Thoracic aorta (tissue), 2 donors: ENCODE measurements at regions not wholly inside any gene's neighbourhood (a gene's known extent, or its start where the extent isn't known, plus 50 kb on each side); places are given as distances from the start of the nearest gene placed in this dataset.

ENCODE experiments used
- ATAC-seq: fragments of 150-250 bp; one replicate; pipeline ENCODE4 v1.8.0; 2017; ENCODE audit warnings: low read depth; ENCODE audit not compliant: insufficient number of reproducible peaks, low FRiP score
- DNase-seq: peaks from one replicate; pipeline ENCODE4 v3.0.0-alpha.2; 2020; ENCODE audit warnings: low spot score
- H3K27ac ChIP-seq, 2 donors: fragments of 200-600 bp; sonication (generic); 1 replicate in 1 of 2; 2 replicates in 1 of 2; pipeline ENCODE4 v1.5.1; 2016; ENCODE audit warnings: mild to moderate bottlenecking in 2 of 2, moderate library complexity in 2 of 2
- H3K27me3 ChIP-seq: fragments of 200-600 bp; sonication (generic); replicated peaks from 2 replicates; pipeline ENCODE4 v1.6.0; 2016; ENCODE audit warnings: mild to moderate bottlenecking; ENCODE audit not compliant: insufficient read depth
- H3K36me3 ChIP-seq: fragments of 200-600 bp; sonication (generic); one replicate; pipeline ENCODE4 v1.5.1; 2016
- H3K4me1 ChIP-seq, 2 donors: fragments of 200-600 bp; sonication (generic); 1 replicate in 1 of 2; 2 replicates in 1 of 2; pipeline versions ENCODE4 v1.5.1 to v1.6.0; 2016; ENCODE audit warnings: low read depth in 2 of 2, mild to moderate bottlenecking in 1 of 2; ENCODE audit not compliant: control insufficient read depth in 1 of 2
- H3K4me3 ChIP-seq: fragments of 200-600 bp; sonication (generic); 2 replicates; pipeline ENCODE4 v1.5.1; 2016; ENCODE audit warnings: mild to moderate bottlenecking
- H3K9me3 ChIP-seq: fragments of 200-600 bp; sonication (generic); 2 replicates; pipeline ENCODE4 v1.5.1; 2016
- TF ChIP-seq, protein P1 (sequence below): fragments of 200-600 bp; sonication (generic); IDR thresholded peaks from one replicate; pipeline ENCODE4 v1.5.1; 2019; ENCODE audit warnings: antibody characterized with exemption

DNA sequence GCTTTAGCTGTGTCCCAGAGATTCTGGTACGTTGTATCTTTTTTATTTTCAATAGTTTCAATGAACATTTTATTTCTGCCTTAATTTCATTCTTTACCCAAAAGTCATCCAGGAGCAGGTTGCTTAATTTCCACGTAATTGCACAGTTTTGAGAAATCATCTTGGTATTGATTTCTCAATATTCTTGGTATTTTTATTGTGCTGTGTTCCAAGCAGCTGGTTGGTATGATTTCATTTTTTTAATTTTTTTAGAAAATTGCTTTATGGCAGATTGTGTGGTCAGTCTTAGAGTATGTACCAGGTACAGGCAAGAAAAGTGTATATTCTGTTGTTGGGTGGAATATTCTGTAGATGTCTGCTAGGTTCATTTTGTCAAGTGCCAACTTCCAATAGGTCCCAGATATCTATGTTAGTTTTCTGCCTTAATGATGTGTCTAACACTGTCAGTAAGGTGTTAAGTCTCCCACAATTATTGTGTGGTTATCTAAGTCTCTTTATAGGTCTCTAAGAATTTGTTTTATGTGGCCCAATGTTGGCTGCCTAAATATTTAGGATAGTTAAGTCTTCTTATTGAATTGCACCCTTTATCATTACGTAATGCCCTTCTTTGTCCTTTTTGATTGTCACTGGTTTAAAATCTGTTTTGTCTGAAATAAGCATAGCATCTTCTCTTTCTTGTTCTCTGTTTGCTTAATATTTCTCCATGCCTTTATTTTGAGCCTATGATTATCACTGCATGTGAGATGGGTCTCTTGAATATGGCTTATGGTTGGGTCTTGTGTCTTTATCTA, 366.9 kb upstream of the IRAK1BP1 start:
- ATAC-seq = no peak
- Histone ChIP-seq H3K9me3 (no peaks in the 10 kb centered on the region), H3K36me3 (no peaks in the 10 kb centered on the region), H3K27ac (no peak overlapping the region), H3K4me1 (no peaks in the 10 kb centered on the region), H3K27me3 (no peaks in the 10 kb centered on the region), H3K4me3 (no peak overlapping the region)
- TF ChIP-seq, protein P1, sequence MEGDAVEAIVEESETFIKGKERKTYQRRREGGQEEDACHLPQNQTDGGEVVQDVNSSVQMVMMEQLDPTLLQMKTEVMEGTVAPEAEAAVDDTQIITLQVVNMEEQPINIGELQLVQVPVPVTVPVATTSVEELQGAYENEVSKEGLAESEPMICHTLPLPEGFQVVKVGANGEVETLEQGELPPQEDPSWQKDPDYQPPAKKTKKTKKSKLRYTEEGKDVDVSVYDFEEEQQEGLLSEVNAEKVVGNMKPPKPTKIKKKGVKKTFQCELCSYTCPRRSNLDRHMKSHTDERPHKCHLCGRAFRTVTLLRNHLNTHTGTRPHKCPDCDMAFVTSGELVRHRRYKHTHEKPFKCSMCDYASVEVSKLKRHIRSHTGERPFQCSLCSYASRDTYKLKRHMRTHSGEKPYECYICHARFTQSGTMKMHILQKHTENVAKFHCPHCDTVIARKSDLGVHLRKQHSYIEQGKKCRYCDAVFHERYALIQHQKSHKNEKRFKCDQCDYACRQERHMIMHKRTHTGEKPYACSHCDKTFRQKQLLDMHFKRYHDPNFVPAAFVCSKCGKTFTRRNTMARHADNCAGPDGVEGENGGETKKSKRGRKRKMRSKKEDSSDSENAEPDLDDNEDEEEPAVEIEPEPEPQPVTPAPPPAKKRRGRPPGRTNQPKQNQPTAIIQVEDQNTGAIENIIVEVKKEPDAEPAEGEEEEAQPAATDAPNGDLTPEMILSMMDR = no peak
- DNase-seq = no peak

DNA sequence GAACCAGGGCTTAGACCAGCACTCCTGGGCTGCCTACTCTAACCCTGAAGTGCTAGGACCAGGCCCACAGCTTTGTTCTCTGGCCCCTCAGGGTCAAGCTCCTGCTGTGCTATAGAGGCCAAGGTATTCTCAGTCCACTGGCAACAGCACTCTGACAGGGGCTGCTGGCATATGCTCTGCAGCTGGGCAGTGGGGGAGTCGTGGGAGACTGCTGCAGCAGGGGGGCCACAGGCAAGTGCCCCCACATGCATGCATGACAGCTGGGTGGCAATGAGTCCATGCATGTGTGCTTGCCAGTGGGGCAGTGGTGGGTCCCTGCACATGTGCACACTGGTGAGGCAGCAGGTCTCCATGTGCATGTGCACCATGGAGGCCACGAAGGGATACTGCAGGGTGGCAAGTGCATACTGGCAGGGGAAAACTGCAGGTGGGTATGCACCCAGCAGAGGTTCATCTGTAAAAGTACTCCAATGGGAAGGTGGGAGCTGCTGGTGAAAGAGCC, 364.9 kb upstream of the IRAK1BP1 start:
- ATAC-seq (no peak), DNase-seq (no peak)
- H3K27me3 ChIP-seq = no peaks in the 10 kb centered on the region
- H3K36me3 ChIP-seq = no peaks in the 10 kb centered on the region
- no peak overlapping the region for H3K4me3 ChIP-seq
- no peaks in the 10 kb centered on the region for H3K4me1 ChIP-seq
- TF ChIP-seq, protein P1 = no peak
- no peaks in the 10 kb centered on the region for H3K9me3 ChIP-seq
- no peak overlapping the region for H3K27ac ChIP-seq

DNA sequence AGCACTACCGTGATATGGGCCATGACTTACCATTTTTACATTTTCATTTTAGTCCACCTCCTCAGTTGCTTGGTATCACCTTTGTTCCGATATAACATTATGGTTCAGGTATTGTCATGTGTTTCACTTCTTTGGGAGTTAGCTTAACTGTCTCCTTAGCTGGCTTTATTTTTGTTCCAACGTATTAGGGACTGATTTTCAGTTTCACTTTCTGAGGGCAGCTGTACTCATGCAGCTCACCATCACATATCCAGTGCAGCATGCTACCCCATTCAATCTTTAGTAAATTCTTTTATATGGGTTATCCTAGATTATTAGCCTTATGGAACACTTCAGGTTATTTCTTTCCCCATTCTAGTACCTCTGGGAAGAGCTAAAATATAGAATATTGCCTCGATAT, 362.2 kb upstream of the IRAK1BP1 start:
- TF ChIP-seq, protein P1 = no peak

GRCh38 chr6:78511009-78511408, 356.3 kb upstream of the IRAK1BP1 start:
- TF ChIP-seq, protein P1 = no peak
- DNase-seq = no peak
- Histone ChIP-seq H3K27me3 (no peaks in the 10 kb centered on the region), H3K36me3 (no peaks in the 10 kb centered on the region), H3K9me3 (no peaks in the 10 kb centered on the region), H3K27ac (no peak overlapping the region), H3K4me3 (no peak overlapping the region), H3K4me1 (no peaks in the 10 kb centered on the region)
- ATAC-seq = no peak

More for the DNA sequence above, 362.2 kb upstream of the IRAK1BP1 start:
- Histone ChIP-seq H3K27me3 (no peaks in the 10 kb centered on the region), H3K4me3 (no peak overlapping the region), H3K9me3 (no peaks in the 10 kb centered on the region), H3K4me1 (no peaks in the 10 kb centered on the region), H3K27ac (no peak overlapping the region), H3K36me3 (no peaks in the 10 kb centered on the region)
- ATAC-seq = no peak
- DNase-seq = no peak

DNA sequence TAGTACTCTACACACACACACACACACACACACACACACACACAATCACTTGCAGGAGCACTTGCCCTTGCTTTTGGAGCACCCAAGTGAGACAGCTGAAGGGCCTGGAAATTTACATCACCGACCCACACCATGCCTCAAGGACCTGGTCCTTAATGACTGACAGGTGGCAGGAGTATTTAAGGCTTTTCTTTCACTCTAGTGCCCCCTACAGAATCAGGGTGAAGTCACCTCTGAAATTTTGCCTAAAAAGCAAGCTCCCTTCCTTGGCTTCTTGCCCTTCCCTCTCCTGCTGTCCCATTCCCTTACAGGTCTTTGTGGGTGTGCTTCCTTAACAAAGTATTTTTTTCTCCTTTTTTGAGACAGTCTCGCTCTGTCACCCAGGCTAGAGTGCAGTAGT, 353.5 kb upstream of the IRAK1BP1 start:
- Histone ChIP-seq H3K36me3 (no peaks in the 10 kb centered on the region), H3K4me3 (no peak overlapping the region), H3K9me3 (no peaks in the 10 kb centered on the region), H3K27me3 (no peaks in the 10 kb centered on the region), H3K4me1 (no peaks in the 10 kb centered on the region), H3K27ac (no peak overlapping the region)
- TF ChIP-seq, protein P1 = no peak
- no peak for DNase-seq
- ATAC-seq = no peak
